ENCODE measurements at regions not wholly inside any gene's neighbourhood (a gene's known extent, or its start where the extent isn't known, plus 50 kb on each side); places are given as distances from the start of the nearest gene placed in this dataset.
"Not testable (repeated sequence)": the region's sequence is repeated elsewhere in the genome, so short reads cannot be mapped to it uniquely, and the experiment has no call there.

- peak; percentile 38 for DNase-seq
- WGBS (ENCODE audit: extremely low coverage, insufficient coverage, low lambda C conversion rate): no CpG with 5 or more reads among the region's 2 CpGs
- H3K4me1 ChIP-seq (ENCODE audit: control insufficient read depth, low read depth, low read length): no peaks in the 10 kb centered on the region
Observed at GRCh38 chr2:58341047-58341446, 99.9 kb upstream of the FANCL start.

GRCh38 chr2:58339548-58340243, 98.6 kb upstream of the FANCL start:
- Histone ChIP-seq H3K79me2 (ENCODE audit: control insufficient read depth, insufficient read depth, low read length) (no peaks in the 10 kb centered on the region), H2BK5ac (ENCODE audit: low read length) (no peak overlapping the region), H3K4me1 (ENCODE audit: control insufficient read depth, low read depth, low read length) (no peaks in the 10 kb centered on the region), H3K9ac (ENCODE audit: low read length) (no peak overlapping the region), H3K36me3 (ENCODE audit: control insufficient read depth, insufficient read depth, low read length) (no peaks in the 10 kb centered on the region), H2BK15ac (replicated peaks; ENCODE audit: low read depth) (no peak overlapping the region), H3K4ac (ENCODE audit: low read depth, low read length) (no peak overlapping the region), H2AK5ac (ENCODE audit: low read length) (no peak overlapping the region), H3K27me3 (ENCODE audit: insufficient read depth, low read length, poor library complexity) (no peaks in the 10 kb centered on the region), H4K8ac (ENCODE audit: low read depth, low read length) (no peak overlapping the region), H3K4me3 (ENCODE audit: low read length) (no peak overlapping the region), H3K4me2 (ENCODE audit: low read length) (no peak overlapping the region), H3K18ac (ENCODE audit: low read length) (no peak overlapping the region), H3K56ac (ENCODE audit: low read length) (no peak overlapping the region), H4K5ac (ENCODE audit: low read length) (no peak overlapping the region), H2BK120ac (ENCODE audit: low read depth, low read length) (no peak overlapping the region), H3K27ac (ENCODE audit: low read depth, low read length) (no peak overlapping the region), H3K23ac (ENCODE audit: low read length) (no peak overlapping the region), H3K79me1 (ENCODE audit: low read length) (no peaks in the 10 kb centered on the region)
- DNase-seq: no peak

More at GRCh38 chr2:58341047-58341446, 99.9 kb upstream of the FANCL start:
- Histone ChIP-seq H3K79me2 (ENCODE audit: control insufficient read depth, insufficient read depth, low read length) (no peaks in the 10 kb centered on the region), H3K27ac (ENCODE audit: low read depth, low read length) (no peak overlapping the region), H2BK5ac (ENCODE audit: low read length) (no peak overlapping the region), H3K9ac (ENCODE audit: low read length) (no peak overlapping the region), H2BK15ac (replicated peaks; ENCODE audit: low read depth) (no peak overlapping the region), H3K4me2 (ENCODE audit: low read length) (no peak overlapping the region), H2BK120ac (ENCODE audit: low read depth, low read length) (no peak overlapping the region), H3K4ac (ENCODE audit: low read depth, low read length) (no peak overlapping the region), H3K4me3 (ENCODE audit: low read length) (no peak overlapping the region), H3K56ac (ENCODE audit: low read length) (no peak overlapping the region), H3K36me3 (ENCODE audit: control insufficient read depth, insufficient read depth, low read length) (no peaks in the 10 kb centered on the region), H4K5ac (ENCODE audit: low read length) (no peak overlapping the region), H3K79me1 (ENCODE audit: low read length) (no peaks in the 10 kb centered on the region), H3K18ac (ENCODE audit: low read length) (no peak overlapping the region), H2AK5ac (ENCODE audit: low read length) (no peak overlapping the region), H4K8ac (ENCODE audit: low read depth, low read length) (no peak overlapping the region), H3K23ac (ENCODE audit: low read length) (no peak overlapping the region), H3K27me3 (ENCODE audit: insufficient read depth, low read length, poor library complexity) (no peaks in the 10 kb centered on the region)

- H3K36me3 ChIP-seq (ENCODE audit: control insufficient read depth, insufficient read depth, low read length): no peaks in the 10 kb centered on the region
Observed at GRCh38 chr2:58336416-58336815, 95.3 kb upstream of the FANCL start.

GRCh38 chr2:58334414-58334813, 93.3 kb upstream of the FANCL start:
- WGBS (ENCODE audit: extremely low coverage, insufficient coverage, low lambda C conversion rate): no CpG with 5 or more reads among the region's 5 CpGs
- Histone ChIP-seq H3K4ac (ENCODE audit: low read depth, low read length) (no peak overlapping the region), H3K9ac (ENCODE audit: low read length) (no peak overlapping the region), H3K4me1 (ENCODE audit: control insufficient read depth, low read depth, low read length) (no peaks in the 10 kb centered on the region), H2BK15ac (replicated peaks; ENCODE audit: low read depth) (no peak overlapping the region), H3K79me2 (ENCODE audit: control insufficient read depth, insufficient read depth, low read length) (no peaks in the 10 kb centered on the region), H3K18ac (ENCODE audit: low read length) (no peak overlapping the region), H3K27me3 (ENCODE audit: insufficient read depth, low read length, poor library complexity) (no peaks in the 10 kb centered on the region), H2BK5ac (ENCODE audit: low read length) (no peak overlapping the region), H3K23ac (ENCODE audit: low read length) (no peak overlapping the region), H4K8ac (ENCODE audit: low read depth, low read length) (no peak overlapping the region), H3K79me1 (ENCODE audit: low read length) (no peaks in the 10 kb centered on the region), H4K5ac (ENCODE audit: low read length) (no peak overlapping the region), H3K4me3 (ENCODE audit: low read length) (no peak overlapping the region), H2BK120ac (ENCODE audit: low read depth, low read length) (no peak overlapping the region), H2AK5ac (ENCODE audit: low read length) (no peak overlapping the region), H3K4me2 (ENCODE audit: low read length) (no peak overlapping the region), H3K56ac (ENCODE audit: low read length) (no peak overlapping the region), H3K27ac (ENCODE audit: low read depth, low read length) (no peak overlapping the region), H3K36me3 (ENCODE audit: control insufficient read depth, insufficient read depth, low read length) (no peaks in the 10 kb centered on the region)
- no peak for DNase-seq

More at GRCh38 chr2:58336416-58336815, 95.3 kb upstream of the FANCL start:
- Histone ChIP-seq H2AK5ac (ENCODE audit: low read length) (no peak overlapping the region), H3K79me1 (ENCODE audit: low read length) (no peaks in the 10 kb centered on the region), H2BK5ac (ENCODE audit: low read length) (no peak overlapping the region), H3K9ac (ENCODE audit: low read length) (no peak overlapping the region), H3K4me1 (ENCODE audit: control insufficient read depth, low read depth, low read length) (no peaks in the 10 kb centered on the region), H3K18ac (ENCODE audit: low read length) (no peak overlapping the region), H2BK120ac (ENCODE audit: low read depth, low read length) (no peak overlapping the region), H3K27ac (ENCODE audit: low read depth, low read length) (no peak overlapping the region), H3K4ac (ENCODE audit: low read depth, low read length) (no peak overlapping the region), H3K4me3 (ENCODE audit: low read length) (no peak overlapping the region), H4K5ac (ENCODE audit: low read length) (no peak overlapping the region), H4K8ac (ENCODE audit: low read depth, low read length) (no peak overlapping the region), H3K4me2 (ENCODE audit: low read length) (no peak overlapping the region), H2BK15ac (replicated peaks; ENCODE audit: low read depth) (no peak overlapping the region), H3K23ac (ENCODE audit: low read length) (no peak overlapping the region), H3K79me2 (ENCODE audit: control insufficient read depth, insufficient read depth, low read length) (no peaks in the 10 kb centered on the region), H3K27me3 (ENCODE audit: insufficient read depth, low read length, poor library complexity) (no peaks in the 10 kb centered on the region), H3K56ac (ENCODE audit: low read length) (no peak overlapping the region)
- DNase-seq: peak; percentile 20
- WGBS (ENCODE audit: extremely low coverage, insufficient coverage, low lambda C conversion rate): no CpG with 5 or more reads among the region's 4 CpGs

- H3K18ac ChIP-seq (ENCODE audit: low read length); H3K27me3 ChIP-seq (ENCODE audit: insufficient read depth, low read length, poor library complexity); H3K9ac ChIP-seq (ENCODE audit: low read length); H2BK5ac ChIP-seq (ENCODE audit: low read length); DNase-seq; H2AK5ac ChIP-seq (ENCODE audit: low read length); H3K27ac ChIP-seq (ENCODE audit: low read depth, low read length); H3K79me2 ChIP-seq (ENCODE audit: control insufficient read depth, insufficient read depth, low read length); H3K4me2 ChIP-seq (ENCODE audit: low read length); H3K4me3 ChIP-seq (ENCODE audit: low read length); H3K23ac ChIP-seq (ENCODE audit: low read length); H2BK15ac ChIP-seq (replicated peaks; ENCODE audit: low read depth); H3K4me1 ChIP-seq (ENCODE audit: control insufficient read depth, low read depth, low read length); H3K56ac ChIP-seq (ENCODE audit: low read length); H4K5ac ChIP-seq (ENCODE audit: low read length); H3K36me3 ChIP-seq (ENCODE audit: control insufficient read depth, insufficient read depth, low read length); H4K8ac ChIP-seq (ENCODE audit: low read depth, low read length); H3K79me1 ChIP-seq (ENCODE audit: low read length); H3K4ac ChIP-seq (ENCODE audit: low read depth, low read length); H2BK120ac ChIP-seq (ENCODE audit: low read depth, low read length): not testable (repeated sequence)
- no CpG with 5 or more reads among the region's 18 CpGs for WGBS (ENCODE audit: extremely low coverage, insufficient coverage, low lambda C conversion rate)
Observed at GRCh38 chr2:58325296-58325895, 84.3 kb upstream of the FANCL start.

- Histone ChIP-seq H2AK5ac (ENCODE audit: low read length) (no peak overlapping the region), H3K27ac (ENCODE audit: low read depth, low read length) (no peak overlapping the region), H3K9ac (ENCODE audit: low read length) (no peak overlapping the region), H2BK5ac (ENCODE audit: low read length) (no peak overlapping the region), H3K18ac (ENCODE audit: low read length) (peak overlapping the region; percentile 7), H2BK15ac (replicated peaks; ENCODE audit: low read depth) (no peak overlapping the region), H4K8ac (ENCODE audit: low read depth, low read length) (no peak overlapping the region), H3K4me1 (ENCODE audit: control insufficient read depth, low read depth, low read length) (no peaks in the 10 kb centered on the region), H4K5ac (ENCODE audit: low read length) (no peak overlapping the region), H3K4me2 (ENCODE audit: low read length) (no peak overlapping the region), H3K36me3 (ENCODE audit: control insufficient read depth, insufficient read depth, low read length) (no peaks in the 10 kb centered on the region), H3K56ac (ENCODE audit: low read length) (no peak overlapping the region), H3K79me2 (ENCODE audit: control insufficient read depth, insufficient read depth, low read length) (no peaks in the 10 kb centered on the region), H3K4me3 (ENCODE audit: low read length) (no peak overlapping the region), H2BK120ac (ENCODE audit: low read depth, low read length) (no peak overlapping the region), H3K4ac (ENCODE audit: low read depth, low read length) (no peak overlapping the region), H3K27me3 (ENCODE audit: insufficient read depth, low read length, poor library complexity) (no peaks in the 10 kb centered on the region), H3K79me1 (ENCODE audit: low read length) (no peaks in the 10 kb centered on the region), H3K23ac (ENCODE audit: low read length) (no peak overlapping the region)
- peak; percentile 49 for DNase-seq
- no CpG with 5 or more reads among the region's 4 CpGs for WGBS (ENCODE audit: extremely low coverage, insufficient coverage, low lambda C conversion rate)
Observed at GRCh38 chr2:58319481-58319880, 78.4 kb upstream of the FANCL start.

Data from mesendoderm (in vitro differentiated cells).